Kidney tubule cell (primary cell): ENCODE measurements at regions not wholly inside any gene's neighbourhood (a gene's known extent, or its start where the extent isn't known, plus 50 kb on each side); places are given as distances from the start of the nearest gene placed in this dataset.

Experiments used
- DNase-seq: peaks from one replicate; pipeline ENCODE4 v3.0.0-alpha.2; 2018; ENCODE audit warnings: low spot score

GRCh38 chr22:46090631-46091201 is 59.6 kb upstream of the PPARA start:
- peak; percentile 82 for DNase-seq

DNA sequence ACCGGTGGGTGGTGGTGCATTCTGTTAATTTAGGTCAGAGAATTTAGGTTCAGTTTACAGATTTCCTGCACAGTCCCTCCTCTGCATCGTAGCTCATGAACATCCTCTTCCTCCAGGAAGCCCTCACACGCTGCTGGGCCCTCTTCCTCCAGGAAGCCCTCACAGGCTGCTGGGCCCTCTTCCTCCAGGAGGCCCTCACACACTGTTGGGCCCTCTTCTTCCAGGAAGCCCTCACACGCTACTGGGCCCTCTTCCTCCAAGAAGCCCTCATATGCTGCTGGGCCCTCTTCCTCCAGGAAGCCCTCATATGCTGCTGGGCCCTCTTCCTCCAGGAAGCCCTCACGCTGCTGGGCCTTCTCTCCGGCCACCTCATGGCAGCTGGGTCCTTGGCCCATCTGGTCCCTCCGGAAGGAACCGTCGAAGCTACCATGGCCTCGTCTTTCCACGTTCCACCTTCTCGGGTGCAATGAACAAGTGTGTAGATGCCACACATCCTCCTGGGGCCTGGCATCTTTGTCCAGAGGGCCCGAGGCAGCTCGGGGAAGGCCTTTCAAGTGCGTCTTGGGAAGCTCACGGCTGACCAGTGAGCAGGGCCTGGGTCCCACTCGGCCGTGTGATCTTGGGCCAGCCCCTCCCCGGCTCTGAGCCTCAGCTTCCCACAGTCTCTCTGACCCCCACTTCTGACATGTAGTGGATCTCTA is 58.9 kb upstream of the PPARA start:
- DNase-seq, result no peak

DNA sequence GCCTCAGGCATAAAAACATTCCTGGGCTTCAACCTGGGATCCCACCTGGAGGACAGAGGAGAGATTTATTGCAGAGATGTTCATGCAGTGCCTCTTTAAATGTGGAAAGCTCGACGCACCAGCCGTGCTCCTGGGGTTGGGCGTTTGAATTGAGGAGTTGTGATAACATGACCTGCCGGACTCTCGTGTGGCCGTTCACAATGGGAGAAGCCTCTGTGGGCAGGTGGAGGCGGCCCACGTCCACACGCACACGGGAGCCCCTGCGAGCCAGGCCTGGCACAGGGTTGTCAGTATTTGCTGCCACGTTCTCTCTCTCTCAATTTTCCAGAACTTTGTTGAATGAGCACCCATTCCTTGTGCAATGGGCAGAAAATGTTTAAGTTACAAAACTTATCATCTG is 58.3 kb upstream of the PPARA start:
- no peak for DNase-seq

DNA sequence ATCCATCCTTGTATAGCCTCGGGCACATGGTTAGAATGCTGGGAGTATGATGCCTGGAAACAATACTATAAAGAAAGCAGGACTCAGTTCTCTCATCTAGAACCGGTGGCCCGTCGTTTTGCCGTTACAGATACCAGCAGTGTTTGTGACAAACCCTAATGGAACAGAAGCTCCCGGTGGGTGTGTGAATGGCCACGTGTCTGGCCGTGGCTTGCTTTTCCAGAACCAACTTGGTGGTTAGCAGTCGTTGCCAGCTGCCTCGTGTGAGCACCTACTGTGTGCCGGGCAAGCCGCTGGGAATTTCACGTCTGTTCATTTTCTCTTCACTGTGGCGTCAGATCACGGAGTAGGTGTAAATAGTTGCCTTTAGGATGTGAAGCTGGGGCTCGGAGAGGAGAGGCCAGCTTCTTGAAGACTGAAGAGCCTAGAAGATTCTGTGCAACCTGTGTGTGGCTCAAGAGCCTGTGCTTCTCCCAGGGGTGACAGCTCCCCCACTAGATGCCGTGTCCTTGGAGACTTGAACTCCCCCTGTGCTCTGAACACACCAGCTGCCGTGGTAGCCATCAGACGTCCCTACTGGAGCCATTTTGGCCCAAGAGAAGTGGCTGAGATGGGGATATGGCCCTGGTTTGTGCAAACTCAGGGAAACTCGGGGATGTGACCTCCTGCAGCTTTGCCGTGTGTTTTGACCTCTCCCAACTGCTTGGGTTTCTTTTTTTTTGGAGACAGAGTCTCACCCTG is 57.5 kb upstream of the PPARA start:
- no peak for DNase-seq

DNA sequence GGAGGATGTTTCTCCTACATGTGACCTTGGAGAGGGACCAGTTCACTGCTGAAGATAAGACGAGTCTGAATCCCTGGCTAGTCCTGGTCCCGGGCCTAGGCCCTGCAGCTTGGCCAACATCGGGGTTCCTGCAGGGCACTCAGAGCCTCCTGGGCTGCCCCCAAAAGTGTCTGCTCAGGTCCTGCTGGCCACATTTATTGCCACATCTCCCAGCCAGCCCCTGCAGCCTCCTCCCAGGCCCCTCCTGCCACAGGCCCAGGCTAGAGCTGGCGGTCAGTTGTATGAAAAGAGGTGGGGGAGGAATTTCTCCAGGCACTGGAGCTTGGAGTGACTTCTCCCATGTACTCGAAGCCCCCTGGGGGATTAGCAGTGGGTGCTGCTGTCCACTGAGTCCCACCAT is 56.5 kb upstream of the PPARA start:
- no peak for DNase-seq

- DNase-seq, result no peak
These were observed 55.6 kb upstream of the PPARA start for GRCh38 chr22:46094676-46095075.

DNA sequence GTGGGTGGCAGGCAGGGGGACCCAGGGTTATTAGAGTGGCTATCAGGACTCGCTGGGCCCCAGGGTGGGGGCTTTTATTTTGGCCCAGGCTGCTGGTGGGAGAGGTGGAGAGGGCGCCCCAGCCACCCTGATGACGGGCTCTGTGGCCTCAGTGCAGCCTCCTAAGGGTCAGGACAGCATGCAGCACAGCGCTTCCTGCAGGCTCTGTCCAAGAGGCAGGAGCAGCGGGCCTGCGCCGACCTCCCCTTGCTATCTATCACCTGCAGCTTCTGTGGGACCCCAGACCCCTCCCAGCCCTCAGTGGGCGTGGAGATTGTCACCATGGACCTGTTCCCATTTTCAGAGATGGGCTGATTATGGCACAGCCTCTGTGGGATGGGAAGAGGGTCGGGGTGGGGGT is 54.3 kb upstream of the PPARA start:
- no peak for DNase-seq

- no peak for DNase-seq
These were observed 53.6 kb upstream of the PPARA start for GRCh38 chr22:46096706-46097230.

- DNase-seq, result no peak
These were observed 52.9 kb upstream of the PPARA start for GRCh38 chr22:46097268-46097900.

GRCh38 chr22:46098525-46099475 is 51.5 kb upstream of the PPARA start:
- no peak for DNase-seq

DNA sequence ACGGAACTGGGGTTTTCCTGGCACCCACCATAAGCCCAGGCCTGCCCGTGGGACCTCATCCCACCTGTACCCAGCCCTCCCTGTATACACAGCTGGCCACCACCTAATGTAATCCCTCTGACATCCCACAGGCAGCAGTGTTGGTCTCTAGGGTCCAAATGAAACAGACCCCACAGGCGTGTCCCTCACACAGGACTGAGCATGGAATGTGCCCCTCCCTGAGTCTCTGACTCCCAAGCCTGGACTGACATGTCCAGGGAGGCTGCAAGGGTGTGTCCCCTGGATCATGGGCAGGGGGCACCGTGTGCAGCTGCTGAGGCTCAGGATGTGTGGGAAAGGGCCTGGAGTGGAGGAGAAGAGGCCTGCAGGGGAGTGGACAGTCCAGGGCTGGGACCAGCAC is 50.6 kb upstream of the PPARA start:
- no peak for DNase-seq

GRCh38 chr22:46100401-46101105 is 49.8 kb upstream of the PPARA start:
- DNase-seq, result no peak
